Neural cell (in vitro differentiated cells): ENCODE measurements at regions not wholly inside any gene's neighbourhood (a gene's known extent, or its start where the extent isn't known, plus 50 kb on each side); places are given as distances from the start of the nearest gene placed in this dataset.
"Not testable (repeated sequence)": the region's sequence is repeated elsewhere in the genome, so short reads cannot be mapped to it uniquely, and the experiment has no call there.

ENCODE experiments used
- H2AFZ ChIP-seq: fragments of 200-600, 300-800 bp; sonication (generic), shearing (Covaris generic); 2 replicates; pipeline ENCODE4 v1.6.0; 2014; ENCODE audit warnings: low read depth, mild to moderate bottlenecking, antibody characterized with exemption, low read length, moderate library complexity
- H3F3A ChIP-seq: fragments of 200-600 bp; shearing (Covaris generic); 2 replicates; pipeline ENCODE4 v1.6.1; 2016; ENCODE audit warnings: mild to moderate bottlenecking, moderate library complexity, mixed read lengths, antibody characterized with exemption, low read length; ENCODE audit not compliant: insufficient read depth, poor library complexity, severe bottlenecking
- H3K27ac ChIP-seq: fragments of 200-600, 300-800 bp; sonication (generic), shearing (Covaris generic); 2 replicates; pipeline ENCODE4 v1.5.1; 2014; ENCODE audit warnings: mild to moderate bottlenecking, low read length, moderate library complexity
- H3K27me3 ChIP-seq: fragments of 300-800, 200-600 bp; sonication (generic), shearing (Covaris generic); 2 replicates; pipeline ENCODE4 v1.6.0; 2014; ENCODE audit warnings: mild to moderate bottlenecking, low read depth, low read length, moderate library complexity; ENCODE audit not compliant: insufficient read depth
- H3K36me3 ChIP-seq: fragments of 300-800, 200-600 bp; sonication (generic), shearing (Covaris generic); 2 replicates; pipeline ENCODE4 v1.5.1; 2014; ENCODE audit warnings: mild to moderate bottlenecking, antibody characterized with exemption, low read length, moderate library complexity; ENCODE audit not compliant: insufficient read depth
- H3K4me2 ChIP-seq: fragments of 300-800, 200-600 bp; sonication (generic), shearing (Covaris generic); 2 replicates; pipeline ENCODE4 v1.6.0; 2014; ENCODE audit warnings: mild to moderate bottlenecking, low read length
- H3K4me3 ChIP-seq: fragments of 300-800, 200-600 bp; sonication (generic), shearing (Covaris generic); 2 replicates; pipeline ENCODE4 v1.5.1; 2014; ENCODE audit warnings: mild to moderate bottlenecking, low read length, moderate library complexity
- H3K79me2 ChIP-seq: fragments of 200-600 bp; shearing (Covaris generic); replicated peaks from 2 replicates; pipeline ENCODE4 v1.6.0; 2014; ENCODE audit warnings: mild to moderate bottlenecking, low read length, moderate library complexity; ENCODE audit not compliant: insufficient read depth
- H3K9ac ChIP-seq: fragments of 300-800, 200-600 bp; sonication (generic), shearing (Covaris generic); 2 replicates; pipeline ENCODE4 v1.6.1; 2016; ENCODE audit warnings: mild to moderate bottlenecking, low read length, mixed read lengths
- H3K9me2 ChIP-seq: fragments of 200-600 bp; shearing (Covaris generic); 2 replicates; pipeline ENCODE4 v1.6.1; 2016; ENCODE audit warnings: mild to moderate bottlenecking, low read length, mixed read lengths; ENCODE audit not compliant: insufficient read depth
- H3K9me3 ChIP-seq: fragments of 200-600, 300-800 bp; sonication (generic), shearing (Covaris generic); 2 replicates; pipeline ENCODE4 v1.6.1; 2016; ENCODE audit warnings: mild to moderate bottlenecking, mixed run types, low read length, moderate library complexity, mixed read lengths
- H4K20me1 ChIP-seq: fragments of 200-600 bp; shearing (Covaris generic); 2 replicates; pipeline ENCODE4 v1.6.1; 2016; ENCODE audit warnings: mild to moderate bottlenecking, mixed run types; ENCODE audit not compliant: insufficient read depth
- CTCF ChIP-seq: fragments of 450-650 bp; IDR thresholded peaks from 2 replicates; pipeline ENCODE4 v1.5.1; 2014; ENCODE audit warnings: antibody characterized with exemption, mild to moderate bottlenecking, moderate library complexity; ENCODE audit not compliant: poor library complexity, severe bottlenecking
- EP300 ChIP-seq: fragments of 450-650 bp; conservative IDR thresholded peaks from 2 replicates; pipeline ENCODE4 v1.6.1; 2014; ENCODE audit warnings: antibody characterized with exemption, mild to moderate bottlenecking, moderate library complexity; ENCODE audit not compliant: poor library complexity, severe bottlenecking
- EZH2 ChIP-seq: fragments of 200-600, 300-800 bp; shearing (Covaris generic), sonication (generic); IDR thresholded peaks from 2 replicates; pipeline ENCODE4 v1.6.1; 2014; ENCODE audit warnings: antibody characterized with exemption, low read length, borderline replicate concordance, mild to moderate bottlenecking; ENCODE audit not compliant: insufficient read depth, poor library complexity, severe bottlenecking
- MXI1 ChIP-seq: fragments of 450-650 bp; conservative IDR thresholded peaks from 2 replicates; pipeline ENCODE4 v1.6.1; 2014; ENCODE audit warnings: antibody characterized with exemption, mild to moderate bottlenecking; ENCODE audit not compliant: poor library complexity, severe bottlenecking
- POLR2AphosphoS5 ChIP-seq: IDR thresholded peaks from 2 replicates; pipeline ENCODE4 v1.6.1; 2012
- RAD21 ChIP-seq: fragments of 450-650 bp; conservative IDR thresholded peaks from 2 replicates; pipeline ENCODE4 v1.6.1; 2014; ENCODE audit warnings: antibody characterized with exemption, mild to moderate bottlenecking, moderate library complexity
- REST ChIP-seq: IDR thresholded peaks from 2 replicates; pipeline ENCODE4 v1.6.1; 2012; ENCODE audit warnings: borderline replicate concordance
- SMC3 ChIP-seq: fragments of 450-650 bp; conservative IDR thresholded peaks from 2 replicates; pipeline ENCODE4 v1.6.1; 2014; ENCODE audit warnings: antibody characterized with exemption, mild to moderate bottlenecking, moderate library complexity; ENCODE audit not compliant: poor library complexity
- TAF1 ChIP-seq: IDR thresholded peaks from 2 replicates; pipeline ENCODE4 v1.6.1; 2012; ENCODE audit warnings: low read depth

GRCh38 chr3:105982207-105982606 is 113.4 kb upstream of the CBLB start (continued):
- TF ChIP-seq REST: no peak
- TF ChIP-seq TAF1: no peak

- no peaks in the 10 kb centered on the region for H3K9me2 ChIP-seq
- no peaks in the 10 kb centered on the region for H4K20me1 ChIP-seq
- no peak overlapping the region for H3K4me2 ChIP-seq
- no peak overlapping the region for H3K4me3 ChIP-seq
- no peaks in the 10 kb centered on the region for H3K27me3 ChIP-seq
- H3K79me2 ChIP-seq: no peaks in the 10 kb centered on the region
- H3K9me3 ChIP-seq: peaks cover 4% of the 10 kb centered on the region
- H3K36me3 ChIP-seq: no peaks in the 10 kb centered on the region
- no peak overlapping the region for H3K9ac ChIP-seq
- TF ChIP-seq MXI1: no peak
- no peak for TF ChIP-seq REST
- no peak for TF ChIP-seq POLR2AphosphoS5
- no peak for TF ChIP-seq TAF1
- no peak for TF ChIP-seq EP300
- H3K27ac ChIP-seq: no peak overlapping the region
- no peak overlapping the region for H2AFZ ChIP-seq
- H3F3A ChIP-seq: no peaks in the 10 kb centered on the region
These were observed 116.0 kb upstream of the CBLB start for GRCh38 chr3:105984837-105985236.

- not testable (repeated sequence) for H3K9me3 ChIP-seq
These were observed 117.5 kb upstream of the CBLB start for GRCh38 chr3:105986343-105986742.

DNA sequence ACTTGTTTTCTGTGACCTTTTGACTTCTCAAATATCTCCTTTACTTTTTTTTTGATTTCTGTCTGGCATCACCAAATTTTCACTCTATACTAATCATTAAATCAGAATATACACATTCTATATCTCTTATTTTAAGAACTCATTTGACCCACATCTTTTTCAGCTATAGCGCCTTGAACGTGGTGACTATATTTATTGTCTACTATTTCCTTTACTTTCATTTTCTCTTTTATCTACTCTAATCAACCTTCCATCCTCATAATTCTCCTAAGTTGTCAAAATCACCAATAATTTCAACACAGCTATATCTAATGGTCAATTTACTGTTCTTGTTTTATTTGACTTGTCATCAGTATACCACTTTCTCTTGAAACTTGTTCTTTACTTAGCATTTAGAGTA is 119.0 kb upstream of the CBLB start:
- no peak overlapping the region for H2AFZ ChIP-seq
- H3K9me3 ChIP-seq: peaks cover 4% of the 10 kb centered on the region
- no peak overlapping the region for H3K9ac ChIP-seq
- no peaks in the 10 kb centered on the region for H3K79me2 ChIP-seq
- H3K4me2 ChIP-seq: no peak overlapping the region
- H3K36me3 ChIP-seq: no peaks in the 10 kb centered on the region
- H3K27ac ChIP-seq: no peak overlapping the region
- no peaks in the 10 kb centered on the region for H4K20me1 ChIP-seq
- H3F3A ChIP-seq: no peaks in the 10 kb centered on the region
- H3K27me3 ChIP-seq: no peaks in the 10 kb centered on the region
- no peak overlapping the region for H3K4me3 ChIP-seq
- H3K9me2 ChIP-seq: no peaks in the 10 kb centered on the region
- TF ChIP-seq POLR2AphosphoS5 (no peak), EP300 (no peak), SMC3 (no peak), CTCF (no peak), MXI1 (no peak), RAD21 (no peak), EZH2 (no peak), TAF1 (no peak)

More at GRCh38 chr3:105986343-105986742, 117.5 kb upstream of the CBLB start:
- H2AFZ ChIP-seq, H3K27me3 ChIP-seq, H3K4me3 ChIP-seq, H3K9me2 ChIP-seq, H3K79me2 ChIP-seq, H4K20me1 ChIP-seq, H3F3A ChIP-seq, H3K9ac ChIP-seq, H3K36me3 ChIP-seq, H3K4me2 ChIP-seq, H3K27ac ChIP-seq: not testable (repeated sequence)
